Trophoblast cell (in vitro differentiated cells and primary cell): ENCODE measurements at regions not wholly inside any gene's neighbourhood (a gene's known extent, or its start where the extent isn't known, plus 50 kb on each side); places are given as distances from the start of the nearest gene placed in this dataset.

ENCODE experiments used
- DNase-seq, 2 donors: peaks; one replicate each; pipeline ENCODE4 v3.0.0-alpha.2; 2016
- H2AFZ ChIP-seq: 2 replicates; pipeline ENCODE4 v1.6.1; 2013; ENCODE audit warnings: low read length, moderate library complexity, mild to moderate bottlenecking; ENCODE audit not compliant: insufficient read depth, poor library complexity
- H2AK5ac ChIP-seq: 2 replicates; pipeline ENCODE4 v1.6.1; 2013; ENCODE audit warnings: mild to moderate bottlenecking, low read length
- H2BK120ac ChIP-seq: 2 replicates; pipeline ENCODE4 v1.6.1; 2013; ENCODE audit warnings: low read length, mild to moderate bottlenecking, moderate library complexity; ENCODE audit not compliant: insufficient read depth, poor library complexity
- H2BK12ac ChIP-seq: 2 replicates; pipeline ENCODE4 v1.6.1; 2013; ENCODE audit warnings: mild to moderate bottlenecking, low read length, moderate library complexity
- H2BK5ac ChIP-seq: 2 replicates; pipeline ENCODE4 v1.6.1; 2013; ENCODE audit warnings: low read length, low read depth, moderate library complexity, mild to moderate bottlenecking; ENCODE audit not compliant: poor library complexity
- H3K14ac ChIP-seq: 2 replicates; pipeline ENCODE4 v1.6.1; 2013; ENCODE audit warnings: mild to moderate bottlenecking, low read length
- H3K18ac ChIP-seq: 2 replicates; pipeline ENCODE4 v1.6.1; 2013; ENCODE audit warnings: mild to moderate bottlenecking, low read length
- H3K23ac ChIP-seq: 2 replicates; pipeline ENCODE4 v1.6.1; 2013; ENCODE audit warnings: low read length
- H3K27ac ChIP-seq: 2 replicates; pipeline ENCODE4 v1.5.1; 2013; ENCODE audit warnings: low read depth, mild to moderate bottlenecking, inconsistent platforms, low read length, moderate library complexity
- H3K27me3 ChIP-seq: 2 replicates; pipeline ENCODE4 v1.6.1; 2013; ENCODE audit warnings: inconsistent platforms, mild to moderate bottlenecking, low read length, moderate library complexity; ENCODE audit not compliant: insufficient read depth
- H3K36me3 ChIP-seq, 2 experiments: 1 replicate in 1 of 2; 2 replicates in 1 of 2; pipeline ENCODE4 v1.6.1; 2013; ENCODE audit warnings: low read length in 2 of 2, mild to moderate bottlenecking in 2 of 2, moderate library complexity in 1 of 2; ENCODE audit not compliant: insufficient read depth in 2 of 2, control insufficient read depth in 1 of 2
- H3K4ac ChIP-seq: 2 replicates; pipeline ENCODE4 v1.6.1; 2013; ENCODE audit warnings: low read depth, mild to moderate bottlenecking, low read length, moderate library complexity
- H3K4me1 ChIP-seq, 2 experiments: 1 replicate in 1 of 2; 2 replicates in 1 of 2; pipeline ENCODE4 v1.6.1; 2013; ENCODE audit warnings: low read length in 2 of 2, mild to moderate bottlenecking in 2 of 2, moderate library complexity in 1 of 2; ENCODE audit not compliant: insufficient read depth in 2 of 2, control insufficient read depth in 1 of 2
- H3K4me2 ChIP-seq: 2 replicates; pipeline ENCODE4 v1.6.1; 2013; ENCODE audit warnings: inconsistent platforms, mild to moderate bottlenecking, low read length, moderate library complexity
- H3K4me3 ChIP-seq: 2 replicates; pipeline ENCODE4 v1.5.1; 2013; ENCODE audit warnings: mild to moderate bottlenecking, low read depth, low read length, inconsistent platforms
- H3K79me1 ChIP-seq: one replicate; pipeline ENCODE4 v1.6.1; 2013; ENCODE audit warnings: low read length
- H3K79me2 ChIP-seq: 2 replicates; pipeline ENCODE4 v1.6.1; 2013; ENCODE audit warnings: low read length, mild to moderate bottlenecking; ENCODE audit not compliant: control insufficient read depth, insufficient read depth, poor library complexity
- H3K9ac ChIP-seq: 2 replicates; pipeline ENCODE4 v1.6.1; 2013; ENCODE audit warnings: mild to moderate bottlenecking, low read length
- H3K9me3 ChIP-seq: 2 replicates; pipeline ENCODE4 v1.6.1; 2013; ENCODE audit warnings: low read depth, mild to moderate bottlenecking, control low read depth, inconsistent platforms, low read length; ENCODE audit not compliant: insufficient read depth
- H4K12ac ChIP-seq: 2 replicates; pipeline ENCODE4 v1.6.1; 2013; ENCODE audit warnings: low read depth, mild to moderate bottlenecking, low read length, moderate library complexity
- H4K8ac ChIP-seq: 2 replicates; pipeline ENCODE4 v1.6.1; 2013; ENCODE audit warnings: low read depth, mild to moderate bottlenecking, low read length, moderate library complexity
- H4K91ac ChIP-seq: one replicate; pipeline ENCODE4 v1.6.1; 2013; ENCODE audit warnings: low read depth, mild to moderate bottlenecking, low read length, moderate library complexity
- WGBS: extraction: QIAGEN DNeasy Blood & Tissue Kit; methylation state at CpG from one replicate; pipeline ENCODE4 v1.1.7; 2013; ENCODE audit warnings: missing lambda C conversion rate; ENCODE audit not compliant: insufficient read length, insufficient coverage; ENCODE audit errors: extremely low coverage; 5-methylcytosine and 5-hydroxymethylcytosine counted together

- Histone ChIP-seq H3K14ac (no peak overlapping the region), H3K9ac (no peak overlapping the region), H3K79me1 (no peaks in the 10 kb centered on the region), H4K12ac (no peak overlapping the region), H2AK5ac (no peak overlapping the region), H3K79me2 (no peaks in the 10 kb centered on the region), H3K4ac (no peak overlapping the region), H2AFZ (no peak overlapping the region), H3K27ac (no peak overlapping the region), H3K36me3 (no peaks in the 10 kb centered on the region), H3K18ac (no peak overlapping the region), H4K91ac (no peak overlapping the region), H3K27me3 (no peaks in the 10 kb centered on the region), H3K4me3 (no peak overlapping the region), H3K4me1 (peaks cover 23 to 33% of the 10 kb centered on the region in 2 experiments), H3K9me3 (no peaks in the 10 kb centered on the region), H2BK5ac (no peak overlapping the region), H3K23ac (no peak overlapping the region), H3K4me2 (no peak overlapping the region), H4K8ac (no peak overlapping the region), H2BK120ac (no peak overlapping the region), H2BK12ac (no peak overlapping the region)
- WGBS, result no CpG with 5 or more reads among the region's 4 CpGs
- no peak for DNase-seq
These were observed 534.0 kb downstream of the FUT8 start for GRCh38 chr14:65946494-65946893.

GRCh38 chr14:65948302-65948701 is 535.8 kb downstream of the FUT8 start:
- Histone ChIP-seq H2AK5ac (no peak overlapping the region), H3K27ac (no peak overlapping the region), H3K4me3 (no peak overlapping the region), H3K14ac (no peak overlapping the region), H2BK5ac (no peak overlapping the region), H3K18ac (no peak overlapping the region), H3K79me2 (no peaks in the 10 kb centered on the region), H3K4me2 (no peak overlapping the region), H2BK120ac (no peak overlapping the region), H3K36me3 (no peaks in the 10 kb centered on the region), H3K4ac (no peak overlapping the region), H2AFZ (no peak overlapping the region), H3K4me1 (peaks cover 23 to 33% of the 10 kb centered on the region in 2 experiments), H3K9me3 (no peaks in the 10 kb centered on the region), H3K79me1 (no peaks in the 10 kb centered on the region), H4K91ac (no peak overlapping the region), H4K12ac (no peak overlapping the region), H3K9ac (no peak overlapping the region), H2BK12ac (no peak overlapping the region), H3K27me3 (no peaks in the 10 kb centered on the region), H3K23ac (no peak overlapping the region), H4K8ac (no peak overlapping the region)
- DNase-seq, result peak; percentile 62 to 77
- no CpG with 5 or more reads among the region's 8 CpGs for WGBS

- Histone ChIP-seq H2BK120ac (no peak overlapping the region), H3K18ac (no peak overlapping the region), H3K9me3 (no peaks in the 10 kb centered on the region), H4K8ac (no peak overlapping the region), H2BK12ac (no peak overlapping the region), H3K4me3 (no peak overlapping the region), H2BK5ac (no peak overlapping the region), H3K79me2 (no peaks in the 10 kb centered on the region), H4K12ac (no peak overlapping the region), H2AFZ (no peak overlapping the region), H3K27me3 (no peaks in the 10 kb centered on the region), H3K4me1 (peaks cover 21 to 23% of the 10 kb centered on the region in 2 experiments), H3K36me3 (no peaks in the 10 kb centered on the region), H4K91ac (no peak overlapping the region), H3K23ac (peak overlapping the region; percentile 11), H3K4me2 (no peak overlapping the region), H3K9ac (no peak overlapping the region), H3K79me1 (no peaks in the 10 kb centered on the region), H3K14ac (no peak overlapping the region), H2AK5ac (no peak overlapping the region), H3K4ac (no peak overlapping the region), H3K27ac (no peak overlapping the region)
- DNase-seq, result no peak
- no CpG with 5 or more reads among the region's 4 CpGs for WGBS
These were observed 536.3 kb upstream of the CCDC196 start for GRCh38 chr14:65949711-65950516.

GRCh38 chr14:65954942-65955341 is 531.2 kb upstream of the CCDC196 start:
- H3K36me3 ChIP-seq, result no peaks in the 10 kb centered on the region
- H3K79me2 ChIP-seq, result no peaks in the 10 kb centered on the region
- no peaks in the 10 kb centered on the region for H3K27me3 ChIP-seq
- no peak overlapping the region for H3K4ac ChIP-seq
- no peak overlapping the region for H3K23ac ChIP-seq
- no peaks in the 10 kb centered on the region for H3K79me1 ChIP-seq
- no peaks in the 10 kb centered on the region for H3K4me1 ChIP-seq
- H3K14ac ChIP-seq, result no peak overlapping the region
- H3K4me3 ChIP-seq, result no peak overlapping the region
- H3K18ac ChIP-seq, result no peak overlapping the region
- H3K27ac ChIP-seq, result no peak overlapping the region
- H2AFZ ChIP-seq, result no peak overlapping the region
- no peak overlapping the region for H4K8ac ChIP-seq
- no peak overlapping the region for H4K91ac ChIP-seq
- no peak overlapping the region for H2BK5ac ChIP-seq
- H4K12ac ChIP-seq, result no peak overlapping the region
- no peak overlapping the region for H2AK5ac ChIP-seq
- H3K4me2 ChIP-seq, result no peak overlapping the region
- no peak overlapping the region for H2BK120ac ChIP-seq
- no peak overlapping the region for H3K9ac ChIP-seq
- no peak for DNase-seq
- no CpG with 5 or more reads among the region's 2 CpGs for WGBS
- H3K9me3 ChIP-seq, result no peaks in the 10 kb centered on the region
- H2BK12ac ChIP-seq, result no peak overlapping the region
